Psoas muscle (tissue), 7 donors: ENCODE measurements at regions not wholly inside any gene's neighbourhood (a gene's known extent, or its start where the extent isn't known, plus 50 kb on each side); places are given as distances from the start of the nearest gene placed in this dataset.

Experiments
- ATAC-seq, 4 donors: fragments of 200-7000 bp; cut with Tn5 transposase; one replicate each; pipeline ENCODE4 v1.9.1; 2020; ENCODE audit warnings: moderate library complexity in 3 of 4, mild to moderate bottlenecking in 2 of 4
- DNase-seq, 2 donors: peaks; one replicate each; pipeline ENCODE4 v3.0.0-alpha.2; 2020
- H3K27ac ChIP-seq: fragments of 200-600 bp; one replicate; pipeline ENCODE4 v1.8.0; 2022
- H3K27me3 ChIP-seq, 3 donors: fragments of 200-600 bp in 1 of 3; one replicate each; pipeline versions ENCODE4 v1.6.1 to v1.8.0; 2013 to 2022; ENCODE audit warnings: low read length in 2 of 3, mild to moderate bottlenecking in 2 of 3, moderate library complexity in 1 of 3; ENCODE audit not compliant: insufficient read depth in 3 of 3
- H3K36me3 ChIP-seq, 2 donors: fragments of 200-600 bp in 1 of 2; one replicate each; pipeline versions ENCODE4 v1.6.1 to v1.8.0; 2013 to 2022; ENCODE audit warnings: low read depth in 1 of 2, mild to moderate bottlenecking in 1 of 2, moderate library complexity in 1 of 2; ENCODE audit not compliant: insufficient read depth in 1 of 2
- H3K4me1 ChIP-seq: fragments of 200-600 bp; one replicate; pipeline ENCODE4 v1.8.0; 2022
- H3K4me3 ChIP-seq: fragments of 200-600 bp; one replicate; pipeline ENCODE4 v1.8.0; 2022; ENCODE audit warnings: mild to moderate bottlenecking
- H3K9me3 ChIP-seq: fragments of 200-600 bp; one replicate; pipeline ENCODE4 v1.8.0; 2022
- CTCF ChIP-seq: fragments of 200-600 bp; IDR thresholded peaks from one replicate; pipeline ENCODE4 v1.8.0; 2022; ENCODE audit warnings: antibody characterized with exemption
- WGBS, 3 donors: extraction: QIAGEN DNeasy Blood & Tissue Kit; methylation state at CpG; one replicate each; pipeline versions ENCODE4 v1.1.6 to v1.1.7; 2013; 5-methylcytosine and 5-hydroxymethylcytosine counted together
- intact Hi-C, 2 donors: fragments of 100-400 bp; cut with DNase I; formaldehyde crosslinking; loops; one replicate each; pipeline versions ENCODE4 v1.11.0 to v1.14.2; 2022
- donor health status: healthy with polysubstance abuse.
- donor health status: DM: no; HTN: no; CAD: no; lungs with moderate emphysema.
- donor health status: Bipolar disorder and iron deficiency.
- donor health status: healthy.
- donor health status: DM: yes; HTN: yes; CAD: no.
- donor health status: DM: no; HTN: no; CAD: no.
- donor health status: DM: yes; HTN: yes; CAD: no.

GRCh38 chr4:97396605-97397004 is 746.7 kb downstream of the STPG2 start:
- intact Hi-C loops: no loop called here
- no peak for TF ChIP-seq CTCF
- Histone ChIP-seq H3K4me1 (no peaks in the 10 kb centered on the region), H3K27me3 (no peaks in the 10 kb centered on the region), H3K4me3 (no peak overlapping the region), H3K36me3 (no peaks in the 10 kb centered on the region), H3K27ac (no peak overlapping the region), H3K9me3 (no peaks in the 10 kb centered on the region)
- ATAC-seq (no peak), DNase-seq (no peak)
- 60 to 81% (median 76%) methylated on average over 1 of the region's 1 CpG for WGBS, 3 donors

- no peak for TF ChIP-seq CTCF
- DNase-seq (no peak), ATAC-seq (no peak)
- no peak overlapping the region for H3K4me3 ChIP-seq
- no peak overlapping the region for H3K27ac ChIP-seq
- H3K36me3 ChIP-seq: no peaks in the 10 kb centered on the region
- intact Hi-C loops: no loop called here
- no peaks in the 10 kb centered on the region for H3K9me3 ChIP-seq
- H3K4me1 ChIP-seq: no peaks in the 10 kb centered on the region
- H3K27me3 ChIP-seq: no peaks in the 10 kb centered on the region
- 65 to 76% (median 72%) methylated on average over 5 of the region's 5 CpGs for WGBS, 3 donors
Observed at GRCh38 chr4:97404876-97405523, 738.3 kb downstream of the STPG2 start.

- H3K27me3 ChIP-seq: no peaks in the 10 kb centered on the region
- H3K4me1 ChIP-seq: no peaks in the 10 kb centered on the region
- H3K9me3 ChIP-seq: no peaks in the 10 kb centered on the region
- no peaks in the 10 kb centered on the region for H3K36me3 ChIP-seq
- H3K4me3 ChIP-seq: no peak overlapping the region
- no peak for DNase-seq
- 43 to 61% (median 47%) methylated on average over 3 of the region's 3 CpGs for WGBS, 3 donors
- no peak for ATAC-seq
- TF ChIP-seq CTCF: no peak
- intact Hi-C loops: no loop called here
- H3K27ac ChIP-seq: no peak overlapping the region
Observed at GRCh38 chr4:97411356-97411755, 731.9 kb downstream of the STPG2 start.

GRCh38 chr4:97412331-97412730 is 730.9 kb downstream of the STPG2 start:
- ATAC-seq (no peak), DNase-seq (no peak)
- TF ChIP-seq CTCF: no peak
- H3K36me3 ChIP-seq: no peaks in the 10 kb centered on the region
- H3K27me3 ChIP-seq: no peaks in the 10 kb centered on the region
- no peak overlapping the region for H3K4me3 ChIP-seq
- H3K9me3 ChIP-seq: no peaks in the 10 kb centered on the region
- WGBS, 3 donors: 77 to 84% (median 78%) methylated on average over 1 of the region's 1 CpG
- intact Hi-C loops: no loop called here
- H3K27ac ChIP-seq: no peak overlapping the region
- no peaks in the 10 kb centered on the region for H3K4me1 ChIP-seq

- intact Hi-C loops: no loop called here
- no peaks in the 10 kb centered on the region for H3K9me3 ChIP-seq
- WGBS, 3 donors: 84 to 89% (median 87%) methylated on average over 4 of the region's 4 CpGs
- no peaks in the 10 kb centered on the region for H3K27me3 ChIP-seq
- no peak overlapping the region for H3K27ac ChIP-seq
- H3K4me1 ChIP-seq: no peaks in the 10 kb centered on the region
- no peaks in the 10 kb centered on the region for H3K36me3 ChIP-seq
- no peak for DNase-seq
- no peak overlapping the region for H3K4me3 ChIP-seq
- no peak for ATAC-seq
- no peak for TF ChIP-seq CTCF
Observed at GRCh38 chr4:97414161-97414560, 729.1 kb downstream of the STPG2 start.
